AG09319 (cell line): ENCODE measurements at regions not wholly inside any gene's neighbourhood (a gene's known extent, or its start where the extent isn't known, plus 50 kb on each side); places are given as distances from the start of the nearest gene placed in this dataset.

Experiments
- DNase-seq: peaks from one replicate; pipeline ENCODE4 v3.0.0-alpha.2; 2010; ENCODE audit warnings: low read depth; ENCODE audit errors: extremely low read depth
- CTCF ChIP-seq: IDR thresholded peaks from 2 replicates; pipeline ENCODE4 v1.5.1; 2011; ENCODE audit warnings: low read depth, mild to moderate bottlenecking, inconsistent platforms, low read length, moderate library complexity

GRCh38 chr1:185681034-185681633 lies 53.1 kb upstream of the HMCN1 start:
- peak; percentile 67 for TF ChIP-seq CTCF
- peak; percentile 10 for DNase-seq

- no peak for DNase-seq
- TF ChIP-seq CTCF, result no peak
Measured at GRCh38 chr1:185680453-185680852, 53.7 kb upstream of the HMCN1 start.

- DNase-seq, result no peak
Measured at GRCh38 chr1:185679220-185679619, 55.0 kb upstream of the HMCN1 start.

GRCh38 chr1:185676969-185677368 lies 57.2 kb upstream of the HMCN1 start:
- no peak for DNase-seq
- TF ChIP-seq CTCF, result no peak

More at GRCh38 chr1:185679220-185679619, 55.0 kb upstream of the HMCN1 start:
- TF ChIP-seq CTCF, result no peak

GRCh38 chr1:185674201-185674600 lies 60.0 kb upstream of the HMCN1 start:
- TF ChIP-seq CTCF, result no peak
- DNase-seq, result no peak

GRCh38 chr1:185672719-185673360 lies 61.4 kb upstream of the HMCN1 start:
- no peak for TF ChIP-seq CTCF
- no peak for DNase-seq

GRCh38 chr1:185670187-185670627 lies 64.0 kb upstream of the HMCN1 start:
- no peak for DNase-seq
- peak; percentile 68 for TF ChIP-seq CTCF
